Endothelial cell of umbilical vein (primary cell): ENCODE measurements at regions not wholly inside any gene's neighbourhood (a gene's known extent, or its start where the extent isn't known, plus 50 kb on each side); places are given as distances from the start of the nearest gene placed in this dataset.

Experiments used
- BruUV-seq: library from RNA; stranded (reverse); fragments of 400-500 nt; replicated peaks from 2 replicates; lab custom pipeline; 2021; lab: Mats Ljungman, UMichigan
- CTCF ChIA-PET: fragments of 300-600, 350-600 bp; sonication (Branson Sonifier 250); formaldehyde crosslinking; loops from one replicate; lab custom pipeline; 2021; ENCODE audit warnings: antibody characterized with exemption, inconsistent platforms; lab: Charles Lee
- POLR2A ChIA-PET: fragments of 300-600, 350-600 bp; sonication (Branson Sonifier 250); formaldehyde crosslinking; loops from one replicate; lab custom pipeline; 2021; ENCODE audit warnings: antibody characterized with exemption, inconsistent platforms; lab: Charles Lee
- DNase-seq: peaks from one replicate; pipeline ENCODE4 v3.0.0-alpha.2; 2011; ENCODE audit warnings: low read depth, low spot score
- FAIRE-seq: peaks from 2 replicates; lab custom pipeline; 2011; peaks lifted over from hg19 to GRCh38; lab: Jason Lieb, UNC
- H2AFZ ChIP-seq: 2 replicates; pipeline ENCODE4 v1.6.0; 2012; ENCODE audit warnings: low read depth, low read length, control low read depth, inconsistent platforms
- H3K27ac ChIP-seq: 2 replicates; pipeline ENCODE4 v1.5.1; 2011; ENCODE audit warnings: low read depth, mild to moderate bottlenecking, control low read depth, low read length, moderate library complexity; ENCODE audit not compliant: insufficient read depth
- H3K27me3 ChIP-seq, 2 experiments: 2 replicates each; pipeline versions ENCODE4 v1.6.0 to v1.6.1; 2011; ENCODE audit warnings: low read length in 2 of 2, mixed read lengths in 1 of 2; ENCODE audit not compliant: control insufficient read depth in 2 of 2, insufficient read depth in 2 of 2
- H3K36me3 ChIP-seq, 2 experiments: 2 replicates in 1 of 2; 3 replicates in 1 of 2; pipeline ENCODE4 v1.5.1; 2011; ENCODE audit warnings: low read length in 2 of 2, mild to moderate bottlenecking in 1 of 2, moderate library complexity in 1 of 2; ENCODE audit not compliant: control insufficient read depth in 2 of 2, insufficient read depth in 2 of 2; ENCODE audit errors: extremely low read depth in 1 of 2
- H3K4me1 ChIP-seq: 3 replicates; pipeline ENCODE4 v1.5.1; 2011; ENCODE audit warnings: mild to moderate bottlenecking, low read length; ENCODE audit not compliant: control insufficient read depth, insufficient read depth; ENCODE audit errors: extremely low read depth
- H3K4me2 ChIP-seq: 2 replicates; pipeline ENCODE4 v1.6.1; 2011; ENCODE audit warnings: low read length, control low read depth, mixed read lengths; ENCODE audit not compliant: insufficient read depth
- H3K4me3 ChIP-seq, 3 experiments: fragments of 200-600 bp in 1 of 3; sonication (generic), shearing (Covaris generic) in 1 of 3; replicated peaks in 1 of 3; 2 replicates each; pipeline ENCODE4 v1.5.1; 2011 to 2016; ENCODE audit warnings: control low read depth in 3 of 3, low read length in 3 of 3, mild to moderate bottlenecking in 2 of 3, inconsistent platforms in 1 of 3, low read depth in 1 of 3, moderate library complexity in 1 of 3; ENCODE audit not compliant: insufficient read depth in 1 of 3
- H3K79me2 ChIP-seq: 2 replicates; pipeline ENCODE4 v1.6.0; 2012; ENCODE audit warnings: low read length, inconsistent platforms; ENCODE audit not compliant: control insufficient read depth, insufficient read depth
- H3K9ac ChIP-seq: replicated peaks from 2 replicates; pipeline ENCODE3; 2011; ENCODE audit warnings: low read length, control low read depth; ENCODE audit not compliant: insufficient read depth; ENCODE audit errors: extremely low read depth
- H3K9me1 ChIP-seq: replicated peaks from 3 replicates; pipeline ENCODE4 v1.6.0; 2011; ENCODE audit warnings: mild to moderate bottlenecking, low read length; ENCODE audit not compliant: control insufficient read depth, insufficient read depth; ENCODE audit errors: extremely low read depth
- H3K9me3 ChIP-seq: replicated peaks from 2 replicates; pipeline ENCODE4 v1.5.1; 2012; ENCODE audit warnings: low read length, inconsistent platforms; ENCODE audit not compliant: control insufficient read depth, insufficient read depth
- H4K20me1 ChIP-seq: replicated peaks from 2 replicates; pipeline ENCODE3; 2011; ENCODE audit warnings: mild to moderate bottlenecking, low read length; ENCODE audit not compliant: control insufficient read depth, insufficient read depth; ENCODE audit errors: extremely low read depth
- EZH2 ChIP-seq: IDR thresholded peaks from 2 replicates; pipeline ENCODE4 v1.6.1; 2012; ENCODE audit warnings: borderline replicate concordance, low read depth, mild to moderate bottlenecking, moderate library complexity, low read length, inconsistent platforms; ENCODE audit not compliant: severe bottlenecking
- FOS ChIP-seq: IDR thresholded peaks from 2 replicates; pipeline ENCODE4 v1.6.1; 2011; ENCODE audit warnings: mild to moderate bottlenecking, low read length, moderate library complexity, borderline replicate concordance; ENCODE audit not compliant: insufficient read depth
- GATA2 ChIP-seq: IDR thresholded peaks from 2 replicates; pipeline ENCODE4 v1.7.0; 2011; ENCODE audit warnings: low read depth, mild to moderate bottlenecking, moderate library complexity, mixed read lengths, low read length; ENCODE audit not compliant: insufficient read length, insufficient read depth
- JUN ChIP-seq: IDR thresholded peaks from 2 replicates; pipeline ENCODE4 v1.6.1; 2011; ENCODE audit warnings: borderline replicate concordance, low read depth; ENCODE audit not compliant: insufficient read length, insufficient read depth
- MYC ChIP-seq: IDR thresholded peaks from one replicate; pipeline ENCODE4 v1.6.1; 2011; ENCODE audit warnings: mild to moderate bottlenecking, low read depth, low read length
- POLR2A ChIP-seq: IDR thresholded peaks from 2 replicates; pipeline ENCODE4 v1.6.1; 2012; ENCODE audit warnings: low read depth, mild to moderate bottlenecking, control low read depth, low read length
- POLR2AphosphoS5 ChIP-seq: IDR thresholded peaks from 2 replicates; pipeline ENCODE4 v1.6.1; 2012; ENCODE audit warnings: low read depth, mild to moderate bottlenecking, control low read depth, low read length, moderate library complexity; ENCODE audit not compliant: insufficient read depth
- dilution Hi-C: fragments of 300-500 bp; cut with MboI; formaldehyde crosslinking; loops from one replicate; pipeline ENCODE4 v1.15.0; 2019; ENCODE audit warnings: low sequenced_read_pairs; ENCODE audit not compliant: extremely low pct_ligation_motif_present
- intact Hi-C: fragments of 100-400 bp; cut with micrococcal nuclease; formaldehyde crosslinking; loops from one replicate; pipeline ENCODE4 v1.10.0; 2022
- TF ChIP-seq, protein P1 (sequence below): IDR thresholded peaks from 2 replicates; pipeline ENCODE4 v1.6.1; 2011; ENCODE audit not compliant: insufficient read depth, insufficient read length
- TF ChIP-seq, protein P2 (sequence below), 2 donors: IDR thresholded peaks; 1 replicate in 1 of 2; 2 replicates in 1 of 2; pipeline ENCODE4 v1.5.1; 2011; ENCODE audit warnings: low read length in 2 of 2, mild to moderate bottlenecking in 2 of 2, moderate library complexity in 2 of 2, control low read depth in 1 of 2, inconsistent platforms in 1 of 2, low read depth in 1 of 2; ENCODE audit not compliant: insufficient read depth in 1 of 2; ENCODE audit errors: extremely low read depth in 1 of 2

DNA sequence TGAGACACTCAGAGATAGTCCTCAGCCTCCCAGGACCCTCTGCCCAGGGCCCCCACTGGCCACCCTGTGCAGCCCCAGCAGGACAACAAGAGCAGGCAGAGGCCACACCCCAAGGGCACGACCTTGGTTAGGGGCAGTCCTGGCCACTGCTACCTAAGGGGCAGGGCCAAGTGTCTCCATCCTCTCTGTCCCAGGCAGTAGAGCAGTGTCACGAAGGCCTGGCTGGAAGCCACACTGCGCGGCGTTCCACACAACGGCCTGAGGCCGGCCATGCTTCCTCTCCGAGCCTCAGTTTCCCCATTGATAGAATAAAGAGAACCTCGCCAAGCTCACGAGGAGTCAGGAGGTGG lies 1074.3 kb downstream of the BRD1 start:
- H3K79me2 ChIP-seq: no peaks in the 10 kb centered on the region
- DNase-seq (no peak), FAIRE-seq (no peak)
- TF ChIP-seq GATA2 (no peak), POLR2A (no peak), POLR2AphosphoS5 (no peak), MYC (no peak), FOS (no peak), EZH2 (no peak), JUN (no peak)
- TF ChIP-seq, protein P1, sequence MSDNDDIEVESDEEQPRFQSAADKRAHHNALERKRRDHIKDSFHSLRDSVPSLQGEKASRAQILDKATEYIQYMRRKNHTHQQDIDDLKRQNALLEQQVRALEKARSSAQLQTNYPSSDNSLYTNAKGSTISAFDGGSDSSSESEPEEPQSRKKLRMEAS: no peak
- TF ChIP-seq, protein P2, sequence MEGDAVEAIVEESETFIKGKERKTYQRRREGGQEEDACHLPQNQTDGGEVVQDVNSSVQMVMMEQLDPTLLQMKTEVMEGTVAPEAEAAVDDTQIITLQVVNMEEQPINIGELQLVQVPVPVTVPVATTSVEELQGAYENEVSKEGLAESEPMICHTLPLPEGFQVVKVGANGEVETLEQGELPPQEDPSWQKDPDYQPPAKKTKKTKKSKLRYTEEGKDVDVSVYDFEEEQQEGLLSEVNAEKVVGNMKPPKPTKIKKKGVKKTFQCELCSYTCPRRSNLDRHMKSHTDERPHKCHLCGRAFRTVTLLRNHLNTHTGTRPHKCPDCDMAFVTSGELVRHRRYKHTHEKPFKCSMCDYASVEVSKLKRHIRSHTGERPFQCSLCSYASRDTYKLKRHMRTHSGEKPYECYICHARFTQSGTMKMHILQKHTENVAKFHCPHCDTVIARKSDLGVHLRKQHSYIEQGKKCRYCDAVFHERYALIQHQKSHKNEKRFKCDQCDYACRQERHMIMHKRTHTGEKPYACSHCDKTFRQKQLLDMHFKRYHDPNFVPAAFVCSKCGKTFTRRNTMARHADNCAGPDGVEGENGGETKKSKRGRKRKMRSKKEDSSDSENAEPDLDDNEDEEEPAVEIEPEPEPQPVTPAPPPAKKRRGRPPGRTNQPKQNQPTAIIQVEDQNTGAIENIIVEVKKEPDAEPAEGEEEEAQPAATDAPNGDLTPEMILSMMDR (IDR thresholded peaks at IDR 0.05; ENCODE audit: extremely low read depth in 1 of 2, insufficient read depth in 1 of 2, low read depth in 1 of 2, low read length in 2 of 2): no peak
- H2AFZ ChIP-seq: no peak overlapping the region
- H4K20me1 ChIP-seq: no peaks in the 10 kb centered on the region
- peaks cover 13% of the 10 kb centered on the region for H3K9me3 ChIP-seq
- dilution Hi-C loops: no loop called here
- no peaks in the 10 kb centered on the region for H3K4me1 ChIP-seq
- POLR2A ChIA-PET: no interaction called here
- CTCF ChIA-PET: no interaction called here
- H3K4me2 ChIP-seq: no peak overlapping the region
- H3K9ac ChIP-seq: no peak overlapping the region
- H3K27ac ChIP-seq: no peak overlapping the region
- H3K9me1 ChIP-seq: no peaks in the 10 kb centered on the region
- H3K36me3 ChIP-seq: no peaks in the 10 kb centered on the region
- no TSS peak for BruUV-seq
- intact Hi-C loops: no loop called here
- no peak overlapping the region for H3K4me3 ChIP-seq
- H3K27me3 ChIP-seq: no peaks in the 10 kb centered on the region
